ENCODE measurements at regions not wholly inside any gene's neighbourhood (a gene's known extent, or its start where the extent isn't known, plus 50 kb on each side); places are given as distances from the start of the nearest gene placed in this dataset.

DNA sequence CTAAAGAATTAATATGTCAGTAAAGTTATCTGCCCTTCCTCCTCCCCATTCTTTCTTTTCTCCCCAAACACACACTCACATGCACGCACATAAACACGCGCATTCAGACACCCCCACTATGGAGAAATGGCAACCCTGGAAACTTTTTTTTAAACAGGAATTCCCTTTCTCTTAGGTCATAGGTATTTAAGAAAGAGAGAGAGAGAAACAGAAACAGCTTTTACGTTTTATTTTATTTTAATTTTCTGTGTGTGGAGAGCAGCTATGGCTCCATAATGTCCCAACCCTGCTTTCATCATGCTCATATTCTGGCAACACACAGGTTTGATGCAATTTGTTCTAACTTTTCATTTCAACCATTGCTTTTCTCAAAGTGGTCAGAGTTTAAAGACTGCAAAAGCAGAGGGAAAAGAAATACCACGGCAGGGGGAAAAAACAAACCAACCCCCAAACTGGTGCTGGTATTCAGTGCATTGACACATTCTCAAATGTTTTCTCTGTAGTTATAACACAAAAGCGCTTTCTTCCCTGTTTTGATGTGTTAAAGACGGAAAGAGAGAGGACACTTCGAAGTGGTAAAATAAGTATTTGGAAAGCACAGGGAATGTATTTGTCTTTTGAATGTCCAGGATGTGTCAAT, 126.0 kb upstream of the TMEM161B start:
- Histone ChIP-seq H3K4me3 (ENCODE audit: low read depth, low read length) (no peak overlapping the region), H3K36me3 (ENCODE audit: control insufficient read depth, insufficient read depth, low read length) (no peaks in the 10 kb centered on the region), H3K27me3 (ENCODE audit: control insufficient read depth, insufficient read depth, low read length) (no peaks in the 10 kb centered on the region)
- ChIA-PET POLR2A (no interaction called here), CTCF (interaction anchor here (1.0 kb wide), 1 partner anchor 54 kb away, joined by 3 read pairs; no protein-coding TSS in a partner anchor)
- no peak for DNase-seq (ENCODE audit: low read depth)
- TF ChIP-seq, protein P1, sequence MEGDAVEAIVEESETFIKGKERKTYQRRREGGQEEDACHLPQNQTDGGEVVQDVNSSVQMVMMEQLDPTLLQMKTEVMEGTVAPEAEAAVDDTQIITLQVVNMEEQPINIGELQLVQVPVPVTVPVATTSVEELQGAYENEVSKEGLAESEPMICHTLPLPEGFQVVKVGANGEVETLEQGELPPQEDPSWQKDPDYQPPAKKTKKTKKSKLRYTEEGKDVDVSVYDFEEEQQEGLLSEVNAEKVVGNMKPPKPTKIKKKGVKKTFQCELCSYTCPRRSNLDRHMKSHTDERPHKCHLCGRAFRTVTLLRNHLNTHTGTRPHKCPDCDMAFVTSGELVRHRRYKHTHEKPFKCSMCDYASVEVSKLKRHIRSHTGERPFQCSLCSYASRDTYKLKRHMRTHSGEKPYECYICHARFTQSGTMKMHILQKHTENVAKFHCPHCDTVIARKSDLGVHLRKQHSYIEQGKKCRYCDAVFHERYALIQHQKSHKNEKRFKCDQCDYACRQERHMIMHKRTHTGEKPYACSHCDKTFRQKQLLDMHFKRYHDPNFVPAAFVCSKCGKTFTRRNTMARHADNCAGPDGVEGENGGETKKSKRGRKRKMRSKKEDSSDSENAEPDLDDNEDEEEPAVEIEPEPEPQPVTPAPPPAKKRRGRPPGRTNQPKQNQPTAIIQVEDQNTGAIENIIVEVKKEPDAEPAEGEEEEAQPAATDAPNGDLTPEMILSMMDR (IDR thresholded peaks at IDR 0.05; ENCODE audit: insufficient read depth, low read depth, low read length) = no peak

DNA sequence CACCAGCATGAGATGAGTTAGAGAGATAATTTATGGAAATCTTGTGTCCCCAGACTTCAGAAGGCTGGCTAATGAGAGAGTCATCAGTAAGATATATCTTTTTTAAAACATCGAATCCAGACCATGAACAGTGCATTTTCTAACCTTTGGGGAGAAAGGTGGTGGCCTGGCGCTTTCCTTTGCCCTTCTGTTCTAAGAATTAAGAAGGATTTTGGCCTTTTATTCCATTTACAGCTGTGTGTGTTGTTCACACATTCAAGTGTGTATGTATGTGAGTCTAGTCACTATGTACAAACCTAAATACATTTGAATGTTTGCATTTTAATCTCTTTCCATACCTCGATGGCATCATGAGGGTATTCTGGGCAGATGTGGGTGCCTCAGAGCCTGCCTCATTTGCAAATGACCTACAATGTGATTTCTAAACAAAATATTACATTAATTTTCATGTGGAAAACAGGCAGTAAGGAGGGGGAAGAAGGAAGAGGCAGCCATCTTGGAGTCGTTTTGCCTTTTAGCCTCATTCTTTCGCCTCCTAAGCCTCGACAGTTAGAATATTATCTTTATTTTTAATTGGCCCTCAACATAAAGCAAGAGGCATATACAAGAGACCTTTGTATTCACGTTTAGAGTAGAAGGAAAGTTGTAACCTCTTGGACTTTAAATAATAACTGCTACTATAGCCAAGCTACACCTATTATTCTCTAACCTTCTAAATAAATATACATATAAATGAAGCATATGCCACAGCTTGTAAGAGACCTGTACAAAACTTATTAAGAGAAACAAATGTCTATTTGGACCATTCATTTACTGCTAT, 125.3 kb upstream of the TMEM161B start:
- DNase-seq (ENCODE audit: low read depth) = no peak
- POLR2A ChIA-PET = no interaction called here
- no peaks in the 10 kb centered on the region for H3K36me3 ChIP-seq (ENCODE audit: control insufficient read depth, insufficient read depth, low read length)
- H3K27me3 ChIP-seq (ENCODE audit: control insufficient read depth, insufficient read depth, low read length) = no peaks in the 10 kb centered on the region
- H3K4me3 ChIP-seq (ENCODE audit: low read depth, low read length) = no peak overlapping the region
- TF ChIP-seq, protein P1 (IDR thresholded peaks at IDR 0.05; ENCODE audit: insufficient read depth, low read depth, low read length) = no peak
- CTCF ChIA-PET = no interaction called here

DNA sequence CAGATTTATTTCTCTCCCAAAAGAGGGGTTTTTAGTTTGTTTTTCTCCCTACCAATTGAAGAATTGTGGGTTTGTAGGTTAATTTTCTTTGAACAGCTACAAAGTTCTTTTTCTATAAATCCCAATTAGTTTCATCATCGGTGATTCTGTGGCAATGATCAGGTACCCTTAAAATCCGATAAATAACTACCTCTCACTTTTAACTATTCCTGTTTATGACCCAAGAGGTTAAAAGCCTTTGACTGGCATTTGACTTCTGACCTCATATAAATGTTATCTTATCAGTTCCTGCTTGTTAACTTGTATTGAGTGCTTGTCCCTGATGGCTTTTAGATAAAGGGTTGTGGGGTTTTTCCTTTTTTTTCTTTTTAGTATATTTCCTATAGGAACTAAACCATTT, 124.4 kb upstream of the TMEM161B start:
- DNase-seq (ENCODE audit: low read depth) = no peak
- H3K36me3 ChIP-seq (ENCODE audit: control insufficient read depth, insufficient read depth, low read length) = no peaks in the 10 kb centered on the region
- ChIA-PET CTCF (no interaction called here), POLR2A (no interaction called here)
- H3K27me3 ChIP-seq (ENCODE audit: control insufficient read depth, insufficient read depth, low read length) = no peaks in the 10 kb centered on the region
- TF ChIP-seq, protein P1 (IDR thresholded peaks at IDR 0.05; ENCODE audit: insufficient read depth, low read depth, low read length) = no peak
- no peak overlapping the region for H3K4me3 ChIP-seq (ENCODE audit: low read depth, low read length)

DNA sequence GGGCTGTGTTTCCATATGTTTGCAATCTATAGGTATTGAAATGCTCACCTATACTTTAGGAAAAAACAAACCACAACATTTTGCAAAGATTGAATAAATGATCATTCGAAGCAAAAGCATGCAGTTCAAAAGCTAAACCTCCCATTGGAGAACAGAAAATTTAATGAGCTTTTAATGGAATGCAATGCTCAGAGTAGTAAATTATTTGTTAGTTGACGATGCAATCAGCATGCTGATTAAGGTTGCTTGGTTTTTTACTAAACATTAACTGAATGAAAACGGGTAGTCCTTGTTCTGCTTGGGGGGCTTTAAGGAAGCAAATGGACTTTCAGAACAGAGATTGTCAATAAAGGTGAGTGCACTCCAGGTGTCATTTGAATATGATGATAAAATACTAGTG, 123.3 kb upstream of the TMEM161B start:
- ChIA-PET CTCF (no interaction called here), POLR2A (no interaction called here)
- H3K4me3 ChIP-seq (ENCODE audit: low read depth, low read length) = no peak overlapping the region
- H3K36me3 ChIP-seq (ENCODE audit: control insufficient read depth, insufficient read depth, low read length) = no peaks in the 10 kb centered on the region
- no peaks in the 10 kb centered on the region for H3K27me3 ChIP-seq (ENCODE audit: control insufficient read depth, insufficient read depth, low read length)
- TF ChIP-seq, protein P1 (IDR thresholded peaks at IDR 0.05; ENCODE audit: insufficient read depth, low read depth, low read length) = no peak
- DNase-seq (ENCODE audit: low read depth) = no peak

DNA sequence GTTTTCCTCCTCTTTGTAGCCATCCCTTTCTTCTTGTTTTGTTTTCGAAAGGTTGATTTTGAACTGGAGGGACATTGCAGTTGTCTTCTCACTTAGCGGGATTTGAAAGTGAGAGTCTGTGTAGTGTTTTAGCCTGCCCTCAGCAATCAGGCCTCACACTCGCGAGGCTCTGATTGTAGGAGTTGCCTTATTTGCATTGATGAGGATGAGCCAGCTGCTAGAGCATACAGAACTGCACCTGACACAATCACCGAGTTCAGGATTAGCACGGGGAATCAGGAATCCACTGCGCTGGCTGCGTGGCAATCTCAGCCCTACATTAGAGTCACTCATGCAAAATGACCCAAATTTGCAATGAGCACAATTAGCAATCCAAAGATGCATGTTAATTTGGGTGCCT, 122.5 kb upstream of the TMEM161B start:
- ChIA-PET CTCF (no interaction called here), POLR2A (no interaction called here)
- H3K27me3 ChIP-seq (ENCODE audit: control insufficient read depth, insufficient read depth, low read length) = no peaks in the 10 kb centered on the region
- no peaks in the 10 kb centered on the region for H3K36me3 ChIP-seq (ENCODE audit: control insufficient read depth, insufficient read depth, low read length)
- no peak for DNase-seq (ENCODE audit: low read depth)
- no peak overlapping the region for H3K4me3 ChIP-seq (ENCODE audit: low read depth, low read length)
- TF ChIP-seq, protein P1 (IDR thresholded peaks at IDR 0.05; ENCODE audit: insufficient read depth, low read depth, low read length) = no peak
